DMS79 treated with DMSO at 0.1 percent for 48 hours (cell line): ENCODE measurements at regions not wholly inside any gene's neighbourhood (a gene's known extent, or its start where the extent isn't known, plus 50 kb on each side); places are given as distances from the start of the nearest gene placed in this dataset.
"Not testable (repeated sequence)": the region's sequence is repeated elsewhere in the genome, so short reads cannot be mapped to it uniquely, and the experiment has no call there.

Experiments
- DNase-seq: peaks from one replicate; lab custom pipeline; 2025; lab: John Stamatoyannopoulos, UW

- DNase-seq: peak; percentile 88
Measured at GRCh38 chr9:82895822-82896110, 167.2 kb downstream of the RASEF start.

- DNase-seq: no peak
Measured at GRCh38 chr9:82903503-82903902, 159.4 kb downstream of the RASEF start.

- no peak for DNase-seq
Measured at GRCh38 chr9:82911996-82912395, 150.9 kb downstream of the RASEF start.

GRCh38 chr9:82912645-82913044 lies 150.3 kb downstream of the RASEF start:
- DNase-seq: no peak

- DNase-seq: not testable (repeated sequence)
Measured at GRCh38 chr9:82916238-82916637, 146.7 kb downstream of the RASEF start.

- no peak for DNase-seq
Measured at GRCh38 chr9:82920154-82920553, 142.8 kb downstream of the RASEF start.

GRCh38 chr9:82922686-82923085 lies 140.3 kb downstream of the RASEF start:
- no peak for DNase-seq

- DNase-seq: peak; percentile 87
Measured at GRCh38 chr9:82923092-82923911, 139.6 kb downstream of the RASEF start.

- no peak for DNase-seq
Measured at GRCh38 chr9:82923912-82924605, 138.9 kb downstream of the RASEF start.
